NCI-H345 treated with DMSO at 0.1 percent for 48 hours (cell line): ENCODE measurements at regions not wholly inside any gene's neighbourhood (a gene's known extent, or its start where the extent isn't known, plus 50 kb on each side); places are given as distances from the start of the nearest gene placed in this dataset.
"Not testable (repeated sequence)": the region's sequence is repeated elsewhere in the genome, so short reads cannot be mapped to it uniquely, and the experiment has no call there.

Experiments
- DNase-seq: peaks from one replicate; lab custom pipeline; 2025; ENCODE audit not compliant: unreplicated experiment; lab: John Stamatoyannopoulos, UW

DNA sequence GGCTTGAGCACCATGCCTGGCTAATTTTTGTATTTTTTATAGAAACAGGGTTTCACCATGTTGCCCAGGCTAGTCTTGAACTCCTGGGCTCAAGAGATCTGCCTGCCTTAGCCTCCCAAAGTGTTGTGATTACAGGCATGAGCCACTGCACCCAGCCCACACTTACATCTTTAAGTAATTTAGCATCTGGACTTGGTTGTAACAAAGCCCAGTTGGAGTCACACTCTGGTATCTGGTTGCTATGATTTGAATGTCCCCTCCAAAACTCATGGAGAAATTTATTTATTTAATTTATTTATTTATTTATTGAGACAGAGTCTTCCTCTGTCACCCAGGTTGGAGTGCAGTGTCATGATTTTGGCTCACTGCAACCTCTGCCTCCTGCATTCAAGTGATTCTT, 52.7 kb upstream of the TSC22D1 start:
- not testable (repeated sequence) for DNase-seq

- DNase-seq = no peak
These were observed 51.3 kb upstream of the TSC22D1 start for GRCh38 chr13:44627441-44627840.

- DNase-seq = no peak
These were observed 50.0 kb upstream of the TSC22D1 start for GRCh38 chr13:44626176-44626575.
